Skeletal muscle tissue (tissue), 3 donors: ENCODE measurements at regions not wholly inside any gene's neighbourhood (a gene's known extent, or its start where the extent isn't known, plus 50 kb on each side); places are given as distances from the start of the nearest gene placed in this dataset.

Experiments used
- H3K27ac ChIP-seq: one replicate; pipeline ENCODE4 v1.7.0; 2013; ENCODE audit warnings: mild to moderate bottlenecking, low read depth, low read length, inconsistent platforms
- H3K27me3 ChIP-seq, 3 donors: one replicate each; pipeline ENCODE4 v1.7.0; 2013; ENCODE audit warnings: low read length in 3 of 3; ENCODE audit not compliant: control insufficient read depth in 3 of 3, insufficient read depth in 3 of 3
- H3K36me3 ChIP-seq, 3 donors: one replicate each; pipeline ENCODE4 v1.7.0; 2013; ENCODE audit warnings: low read length in 3 of 3; ENCODE audit not compliant: control insufficient read depth in 3 of 3, insufficient read depth in 3 of 3
- H3K4me1 ChIP-seq, 3 donors: one replicate each; pipeline ENCODE4 v1.7.0; 2013; ENCODE audit warnings: low read length in 3 of 3, mild to moderate bottlenecking in 3 of 3; ENCODE audit not compliant: control insufficient read depth in 3 of 3, insufficient read depth in 3 of 3
- H3K4me3 ChIP-seq, 3 donors: one replicate each; pipeline ENCODE4 v1.7.0; 2013; ENCODE audit warnings: low read length in 3 of 3
- H3K9ac ChIP-seq, 3 donors: one replicate each; pipeline ENCODE4 v1.7.0; 2013; ENCODE audit warnings: low read length in 3 of 3, mild to moderate bottlenecking in 3 of 3, moderate library complexity in 2 of 3, low read depth in 1 of 3
- H3K9me3 ChIP-seq, 3 donors: one replicate each; pipeline ENCODE4 v1.7.0; 2013; ENCODE audit warnings: low read length in 3 of 3; ENCODE audit not compliant: control insufficient read depth in 3 of 3
- donor health status: Osteomylitis.

GRCh38 chr16:63613701-63614100, 1508.2 kb downstream of the CDH11 start:
- Histone ChIP-seq H3K4me3 (no peak overlapping the region), H3K27me3 (peaks cover 0 to 11% (median 0%) of the 10 kb centered on the region in 3 donors), H3K36me3 (no peaks in the 10 kb centered on the region), H3K9me3 (no peaks in the 10 kb centered on the region), H3K27ac (no peak overlapping the region), H3K4me1 (no peaks in the 10 kb centered on the region), H3K9ac (no peak overlapping the region)

- Histone ChIP-seq H3K4me3 (no peak overlapping the region), H3K9me3 (no peaks in the 10 kb centered on the region), H3K27me3 (peaks cover 0 to 4% (median 0%) of the 10 kb centered on the region in 3 donors), H3K9ac (no peak overlapping the region), H3K36me3 (no peaks in the 10 kb centered on the region), H3K27ac (no peak overlapping the region), H3K4me1 (no peaks in the 10 kb centered on the region)
These were observed 1509.2 kb downstream of the CDH11 start for GRCh38 chr16:63612462-63613227.

- H3K9me3 ChIP-seq: no peaks in the 10 kb centered on the region
- H3K36me3 ChIP-seq: no peaks in the 10 kb centered on the region
- H3K4me3 ChIP-seq: no peak overlapping the region
- H3K27me3 ChIP-seq: no peaks in the 10 kb centered on the region
- no peak overlapping the region for H3K9ac ChIP-seq
- H3K4me1 ChIP-seq: no peaks in the 10 kb centered on the region
- H3K27ac ChIP-seq: no peak overlapping the region
These were observed 1515.1 kb downstream of the CDH11 start for GRCh38 chr16:63606778-63607177.

DNA sequence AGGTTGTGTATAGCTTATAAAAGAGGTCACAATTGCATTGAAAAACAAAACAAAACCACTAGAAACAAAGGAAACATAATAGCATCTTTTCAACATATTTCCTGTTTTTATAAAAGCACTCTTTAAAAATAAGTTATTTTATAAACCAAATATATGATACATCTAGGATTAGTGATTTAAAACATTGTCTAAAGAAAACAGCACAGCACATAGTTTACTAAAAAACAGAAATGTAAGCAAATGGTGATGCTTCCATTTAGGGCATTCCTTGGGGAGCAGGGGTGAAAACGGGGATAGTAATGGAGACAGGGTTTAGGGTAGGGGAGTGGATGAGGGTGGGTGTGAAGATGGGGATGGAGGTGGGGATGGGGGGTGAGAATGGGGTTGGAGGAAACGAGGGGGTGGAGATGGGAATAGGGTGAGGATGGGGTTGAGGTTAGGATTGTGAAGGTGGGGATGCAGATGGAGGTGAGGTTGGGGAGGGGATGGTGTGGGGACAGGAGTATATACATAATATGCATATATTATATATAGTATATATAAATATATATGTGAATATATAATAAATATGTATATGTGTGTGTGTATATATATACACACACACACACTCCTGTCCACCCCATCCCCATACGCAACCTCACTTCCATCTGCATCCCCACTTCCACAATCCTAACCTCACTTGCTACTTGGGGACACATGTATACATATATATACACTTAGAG, 1519.5 kb downstream of the CDH11 start:
- no peak overlapping the region for H3K27ac ChIP-seq
- H3K36me3 ChIP-seq: no peaks in the 10 kb centered on the region
- no peaks in the 10 kb centered on the region for H3K9me3 ChIP-seq
- no peaks in the 10 kb centered on the region for H3K27me3 ChIP-seq
- H3K4me1 ChIP-seq: no peaks in the 10 kb centered on the region
- no peak overlapping the region for H3K9ac ChIP-seq
- no peak overlapping the region for H3K4me3 ChIP-seq

- Histone ChIP-seq H3K4me3 (no peak overlapping the region), H3K9ac (no peak overlapping the region), H3K27me3 (no peaks in the 10 kb centered on the region), H3K4me1 (no peaks in the 10 kb centered on the region), H3K9me3 (no peaks in the 10 kb centered on the region), H3K36me3 (no peaks in the 10 kb centered on the region), H3K27ac (no peak overlapping the region)
These were observed 1525.1 kb downstream of the CDH11 start for GRCh38 chr16:63596716-63597115.

- Histone ChIP-seq H3K4me3 (no peak overlapping the region), H3K9me3 (no peaks in the 10 kb centered on the region), H3K4me1 (no peaks in the 10 kb centered on the region), H3K9ac (no peak overlapping the region), H3K27ac (no peak overlapping the region), H3K36me3 (no peaks in the 10 kb centered on the region), H3K27me3 (no peaks in the 10 kb centered on the region)
These were observed 1529.0 kb downstream of the CDH11 start for GRCh38 chr16:63592852-63593251.

- H3K4me1 ChIP-seq: no peaks in the 10 kb centered on the region
- no peak overlapping the region for H3K9ac ChIP-seq
- H3K4me3 ChIP-seq: no peak overlapping the region
- no peaks in the 10 kb centered on the region for H3K36me3 ChIP-seq
- no peak overlapping the region for H3K27ac ChIP-seq
- H3K9me3 ChIP-seq: no peaks in the 10 kb centered on the region
- H3K27me3 ChIP-seq: no peaks in the 10 kb centered on the region
These were observed 1540.3 kb downstream of the CDH11 start for GRCh38 chr16:63581570-63581969.

DNA sequence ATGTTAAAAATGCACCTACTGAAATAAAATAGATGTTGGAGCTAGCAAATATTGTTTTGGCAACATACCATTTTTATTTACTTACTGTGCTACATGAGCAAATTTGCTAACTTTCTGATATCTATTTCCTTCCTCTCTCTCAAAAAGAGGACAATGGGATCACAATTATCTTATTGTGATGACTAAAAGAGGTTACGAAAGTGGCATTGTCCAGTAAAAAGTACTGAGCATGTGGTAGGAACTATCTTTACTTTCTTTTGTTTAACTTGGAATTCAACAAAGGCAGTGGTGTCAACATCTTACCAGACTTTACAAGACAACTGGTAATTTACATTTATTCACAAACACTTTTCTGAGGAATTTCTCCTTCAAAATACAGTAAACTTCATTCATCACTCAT, 1542.6 kb upstream of the CDH8 start:
- Histone ChIP-seq H3K4me1 (no peaks in the 10 kb centered on the region), H3K4me3 (no peak overlapping the region), H3K27me3 (no peaks in the 10 kb centered on the region), H3K36me3 (no peaks in the 10 kb centered on the region), H3K9ac (no peak overlapping the region), H3K27ac (no peak overlapping the region), H3K9me3 (no peaks in the 10 kb centered on the region)

GRCh38 chr16:63577891-63578290, 1541.7 kb upstream of the CDH8 start:
- Histone ChIP-seq H3K36me3 (no peaks in the 10 kb centered on the region), H3K9me3 (no peaks in the 10 kb centered on the region), H3K27me3 (no peaks in the 10 kb centered on the region), H3K4me1 (no peaks in the 10 kb centered on the region), H3K9ac (no peak overlapping the region), H3K4me3 (no peak overlapping the region), H3K27ac (no peak overlapping the region)

DNA sequence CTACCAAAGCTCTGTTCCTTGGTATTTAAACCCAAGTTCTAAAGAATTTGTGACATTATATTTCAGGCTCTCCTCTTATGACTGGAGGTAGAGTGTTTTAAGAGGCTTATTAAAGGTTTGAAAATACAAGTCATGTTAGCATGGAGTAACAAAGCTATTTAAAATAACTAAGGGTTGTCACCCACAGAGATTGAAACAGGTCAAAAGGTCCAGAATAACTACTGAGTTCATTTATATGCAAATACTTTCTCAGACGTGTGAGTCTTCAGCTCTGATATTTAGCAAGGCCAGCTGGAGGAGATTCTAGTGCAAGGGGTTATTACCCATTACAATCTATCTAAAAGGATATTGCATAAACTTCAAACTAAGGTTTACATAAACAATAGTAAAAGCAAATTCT, 1538.8 kb upstream of the CDH8 start:
- Histone ChIP-seq H3K27me3 (no peaks in the 10 kb centered on the region), H3K9me3 (no peaks in the 10 kb centered on the region), H3K4me3 (no peak overlapping the region), H3K4me1 (no peaks in the 10 kb centered on the region), H3K36me3 (no peaks in the 10 kb centered on the region), H3K27ac (no peak overlapping the region), H3K9ac (no peak overlapping the region)
